B cell (primary cell): ENCODE measurements at regions not wholly inside any gene's neighbourhood (a gene's known extent, or its start where the extent isn't known, plus 50 kb on each side); places are given as distances from the start of the nearest gene placed in this dataset.

Source experiments
- ATAC-seq: fragments of 200-7000 bp; cut with Tn5 transposase; one replicate; pipeline ENCODE4 v1.10.0; 2021; ENCODE audit warnings: low read depth, mild to moderate bottlenecking, moderate number of reproducible peaks, moderate library complexity
- CTCF ChIA-PET: fragments of 350-600 bp; sonication (Branson Sonifier 250); formaldehyde crosslinking; loops from one replicate; lab custom pipeline; 2021; ENCODE audit warnings: antibody characterized with exemption, inconsistent platforms; lab: Charles Lee
- POLR2A ChIA-PET: fragments of 350-600 bp; sonication (Branson Sonifier 250); formaldehyde crosslinking; loops from one replicate; lab custom pipeline; 2021; ENCODE audit warnings: antibody characterized with exemption; lab: Charles Lee
- DNase-seq: peaks from one replicate; pipeline ENCODE4 v3.0.0; 2013
- H2AFZ ChIP-seq: 2 replicates; pipeline ENCODE4 v1.6.1; 2012; ENCODE audit warnings: mild to moderate bottlenecking, low read depth, low read length; ENCODE audit not compliant: insufficient read depth, poor library complexity, severe bottlenecking
- H3K27ac ChIP-seq, 2 donors: 1 replicate in 1 of 2; 2 replicates in 1 of 2; pipeline ENCODE4 v1.5.1; 2012 to 2013; ENCODE audit warnings: low read length in 2 of 2, mild to moderate bottlenecking in 2 of 2, moderate library complexity in 1 of 2
- H3K27me3 ChIP-seq, 4 experiments: fragments of 200-600 bp in 1 of 4; sonication (generic) in 1 of 4; replicated peaks in 1 of 4; 1 replicate in 2 of 4; 2 replicates in 2 of 4; pipeline versions ENCODE4 v1.6.1 to v1.7.0; 2013 to 2016; ENCODE audit warnings: low read length in 3 of 4, mild to moderate bottlenecking in 2 of 4, mixed read lengths in 1 of 4, moderate library complexity in 1 of 4; ENCODE audit not compliant: insufficient read depth in 4 of 4, control insufficient read depth in 3 of 4; ENCODE audit errors: control extremely low read depth in 1 of 4
- H3K36me3 ChIP-seq, 2 experiments: replicated peaks in 1 of 2; 1 replicate in 1 of 2; 2 replicates in 1 of 2; pipeline versions ENCODE4 v1.6.1 to v1.7.1; 2013; ENCODE audit warnings: low read length in 1 of 2; ENCODE audit not compliant: insufficient read depth in 2 of 2, control insufficient read depth in 1 of 2; ENCODE audit errors: control extremely low read depth in 1 of 2, extremely low read depth in 1 of 2
- H3K4me1 ChIP-seq, 2 donors: fragments of 200-600 bp in 1 of 2; sonication (generic) in 1 of 2; 1 replicate in 1 of 2; 2 replicates in 1 of 2; pipeline versions ENCODE4 v1.5.1 to v1.6.1; 2013 to 2017; ENCODE audit warnings: low read length in 2 of 2; ENCODE audit not compliant: control insufficient read depth in 2 of 2, insufficient read depth in 2 of 2
- H3K4me2 ChIP-seq: replicated peaks from 2 replicates; pipeline ENCODE3; 2012; ENCODE audit warnings: mild to moderate bottlenecking, low read depth, low read length; ENCODE audit not compliant: poor library complexity, severe bottlenecking
- H3K4me3 ChIP-seq, 5 experiments: fragments of 200-600 bp in 1 of 5; sonication (generic) in 1 of 5; 1 replicate in 3 of 5; 2 replicates in 2 of 5; pipeline versions ENCODE4 v1.5.1 to v1.7.0; 2011 to 2016; ENCODE audit warnings: low read length in 4 of 5, mild to moderate bottlenecking in 4 of 5, low read depth in 2 of 5, control low read depth in 1 of 5, moderate library complexity in 1 of 5; ENCODE audit not compliant: insufficient read depth in 1 of 5; ENCODE audit errors: control extremely low read depth in 1 of 5, extremely low read depth in 1 of 5
- H3K79me2 ChIP-seq: fragments of 200-600 bp; sonication (generic); one replicate; pipeline ENCODE4 v1.6.0; 2016; ENCODE audit warnings: low read length; ENCODE audit not compliant: control insufficient read depth, insufficient read depth
- H3K9ac ChIP-seq: fragments of 200-600 bp; sonication (generic); 2 replicates; pipeline ENCODE4 v1.6.1; 2017; ENCODE audit warnings: mild to moderate bottlenecking, low read length, moderate library complexity
- H3K9me3 ChIP-seq, 3 donors: one replicate each; pipeline versions ENCODE4 v1.6.1 to v1.7.1; 2013; ENCODE audit warnings: low read length in 2 of 3; ENCODE audit not compliant: control insufficient read depth in 2 of 3, insufficient read depth in 1 of 3; ENCODE audit errors: control extremely low read depth in 1 of 3
- H4K20me1 ChIP-seq: 2 replicates; pipeline ENCODE4 v1.6.0; 2012; ENCODE audit warnings: mild to moderate bottlenecking, low read length; ENCODE audit not compliant: insufficient read depth, control insufficient read depth, poor library complexity, severe bottlenecking
- H3K27ac Mint-ChIP-seq: one replicate; pipeline ENCODE4 v1.8.0; 2021; ENCODE audit warnings: mixed read lengths
- H3K27me3 Mint-ChIP-seq: one replicate; pipeline ENCODE4 v1.8.0; 2021; ENCODE audit warnings: mixed read lengths
- H3K4me1 Mint-ChIP-seq: one replicate; pipeline ENCODE4 v1.8.0; 2021; ENCODE audit warnings: mixed read lengths
- H3K4me3 Mint-ChIP-seq: one replicate; pipeline ENCODE4 v1.8.0; 2021; ENCODE audit warnings: mixed read lengths
- H3K9me3 Mint-ChIP-seq: one replicate; pipeline ENCODE4 v1.8.0; 2022; ENCODE audit warnings: mixed read lengths; ENCODE audit not compliant: insufficient read depth
- CTCF ChIP-seq: fragments of 200-600 bp; IDR thresholded peaks from one replicate; pipeline ENCODE4 v1.8.0; 2022; ENCODE audit warnings: antibody characterized with exemption, mild to moderate bottlenecking
- EZH2 ChIP-seq: IDR thresholded peaks from 2 replicates; pipeline ENCODE4 v1.6.1; 2012; ENCODE audit warnings: borderline replicate concordance, low read depth, mild to moderate bottlenecking, moderate library complexity, low read length; ENCODE audit not compliant: insufficient read depth, poor library complexity, severe bottlenecking
- WGBS: methylation state at CpG from one replicate; pipeline ENCODE4 v1.1.5; 2013; ENCODE audit warnings: missing lambda C conversion rate; ENCODE audit not compliant: insufficient coverage; 5-methylcytosine and 5-hydroxymethylcytosine counted together
- intact Hi-C: fragments of 100-400 bp; cut with micrococcal nuclease; formaldehyde crosslinking; loops from one replicate; pipeline ENCODE4 v1.10.0; 2022

GRCh38 chr2:8617590-8617989 is 64.3 kb upstream of the ID2 start:
- DNase-seq (no peak), ATAC-seq (no peak)
- H4K20me1 ChIP-seq: no peaks in the 10 kb centered on the region
- no peaks in the 10 kb centered on the region for H3K79me2 ChIP-seq
- peaks cover 0 to 7% (median 2%) of the 10 kb centered on the region in 4 experiments for H3K27me3 ChIP-seq
- TF ChIP-seq CTCF: no peak
- no peak for TF ChIP-seq EZH2
- peaks cover 0 to 10% (median 0%) of the 10 kb centered on the region in 3 donors for H3K9me3 ChIP-seq
- no peak overlapping the region for H3K4me3 ChIP-seq
- H2AFZ ChIP-seq: no peak overlapping the region
- no peak overlapping the region for H3K27ac ChIP-seq
- intact Hi-C loops: no loop called here
- no peaks in the 10 kb centered on the region for H3K36me3 ChIP-seq
- 86% methylated on average over 4 of the region's 8 CpGs for whole genome bisulfite sequencing
- Mint-ChIP-seq H3K4me3 (no peak overlapping the region), H3K27me3 (peaks cover 54% of the 10 kb centered on the region), H3K4me1 (no peaks in the 10 kb centered on the region), H3K9me3 (no peaks in the 10 kb centered on the region), H3K27ac (no peak overlapping the region)
- H3K9ac ChIP-seq: no peak overlapping the region
- ChIA-PET POLR2A (no interaction called here), CTCF (no interaction called here)
- no peaks in the 10 kb centered on the region for H3K4me1 ChIP-seq
- H3K4me2 ChIP-seq: no peak overlapping the region

- TF ChIP-seq EZH2 (no peak), CTCF (no peak)
- Mint-ChIP-seq H3K27me3 (peaks cover 64% of the 10 kb centered on the region), H3K9me3 (no peaks in the 10 kb centered on the region), H3K4me3 (no peak overlapping the region), H3K27ac (no peak overlapping the region), H3K4me1 (no peaks in the 10 kb centered on the region)
- Histone ChIP-seq H3K27ac (no peak overlapping the region), H3K9ac (no peak overlapping the region), H3K4me3 (no peak overlapping the region), H3K27me3 (peaks cover 0 to 7% (median 2%) of the 10 kb centered on the region in 4 experiments), H3K4me1 (no peaks in the 10 kb centered on the region), H3K9me3 (peaks cover 0 to 8% (median 0%) of the 10 kb centered on the region in 3 donors), H4K20me1 (no peaks in the 10 kb centered on the region), H3K4me2 (no peak overlapping the region), H2AFZ (no peak overlapping the region), H3K36me3 (no peaks in the 10 kb centered on the region), H3K79me2 (no peaks in the 10 kb centered on the region)
- DNase-seq (no peak), ATAC-seq (no peak)
- ChIA-PET POLR2A (no interaction called here), CTCF (no interaction called here)
- WGBS: 94% methylated on average over 5 of the region's 5 CpGs
- intact Hi-C loops: no loop called here
Observed at GRCh38 chr2:8619071-8619470, 62.8 kb upstream of the ID2 start.
